CMK (cell line): ENCODE measurements at regions not wholly inside any gene's neighbourhood (a gene's known extent, or its start where the extent isn't known, plus 50 kb on each side); places are given as distances from the start of the nearest gene placed in this dataset.

ENCODE experiments used
- DNase-seq: peaks from one replicate; pipeline ENCODE4 v3.0.0-alpha.2; 2010; ENCODE audit warnings: low read depth

- DNase-seq, result no peak
These were observed 289.2 kb upstream of the DMRT1 start for GRCh38 chr9:551986-552929.

GRCh38 chr9:555493-555892 lies 286.0 kb upstream of the DMRT1 start:
- no peak for DNase-seq

- no peak for DNase-seq
These were observed 285.3 kb upstream of the DMRT1 start for GRCh38 chr9:556199-556598.

DNA sequence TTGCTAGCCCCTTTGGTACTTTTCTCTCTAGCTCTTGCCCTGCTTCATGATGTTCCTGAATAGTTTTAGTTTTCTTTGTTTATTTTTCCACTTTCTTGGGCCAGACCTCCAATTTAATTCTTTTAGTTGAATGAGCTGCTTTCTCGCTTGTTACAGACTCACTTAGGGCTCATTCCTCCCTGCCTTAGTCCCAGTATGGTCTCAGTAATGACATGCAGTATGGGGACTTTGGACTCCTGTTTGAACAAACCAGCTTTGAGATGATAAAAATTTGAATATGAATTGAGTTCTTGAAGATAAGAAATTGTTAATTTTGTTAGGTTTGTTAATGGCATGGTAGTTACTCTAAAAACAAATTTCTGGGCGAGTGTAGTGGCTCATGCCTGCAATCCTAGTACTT lies 284.8 kb upstream of the DMRT1 start:
- DNase-seq, result no peak

- DNase-seq, result no peak
These were observed 283.8 kb upstream of the DMRT1 start for GRCh38 chr9:557601-558201.

DNA sequence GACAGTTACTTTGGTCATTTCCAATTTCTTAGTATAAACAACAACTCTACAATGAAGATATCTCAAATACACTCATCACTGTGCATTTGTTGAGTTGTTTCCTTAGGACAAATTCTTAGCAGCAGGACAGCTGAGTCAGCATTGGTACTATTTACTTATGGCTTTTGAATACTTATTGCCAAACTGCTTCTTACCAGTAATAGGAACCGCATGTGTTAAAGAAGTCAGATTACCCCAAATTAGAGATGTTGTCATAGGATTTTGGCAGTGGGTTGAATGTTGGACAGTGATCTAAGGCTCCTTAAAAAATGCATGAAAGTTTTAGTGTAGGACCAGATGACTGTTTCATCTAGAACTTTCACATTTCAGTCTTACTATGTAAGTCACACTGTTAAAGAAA lies 280.1 kb upstream of the DMRT1 start:
- DNase-seq, result no peak

- no peak for DNase-seq
These were observed 278.3 kb upstream of the DMRT1 start for GRCh38 chr9:563200-563599.

DNA sequence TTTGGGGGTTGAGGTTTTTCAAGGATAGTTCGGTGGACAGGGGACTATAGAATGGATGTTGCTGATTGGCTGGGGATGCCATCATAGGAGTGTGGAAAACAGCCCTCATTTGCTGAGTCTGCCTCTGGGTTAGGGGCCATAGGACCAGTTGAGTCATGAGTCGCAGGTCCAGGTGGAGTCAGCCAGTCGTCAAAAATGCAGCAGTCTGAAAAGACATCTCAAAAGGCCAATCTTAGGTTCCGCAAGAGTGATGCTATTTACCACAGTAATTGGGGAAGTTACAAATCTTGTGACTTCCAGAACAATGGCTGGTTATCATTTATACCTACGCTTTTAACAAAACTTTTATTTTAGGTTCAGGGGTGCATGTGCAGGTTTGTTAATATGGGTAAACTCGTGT lies 276.0 kb upstream of the DMRT1 start:
- no peak for DNase-seq

GRCh38 chr9:567128-567746 lies 274.3 kb upstream of the DMRT1 start:
- no peak for DNase-seq

DNA sequence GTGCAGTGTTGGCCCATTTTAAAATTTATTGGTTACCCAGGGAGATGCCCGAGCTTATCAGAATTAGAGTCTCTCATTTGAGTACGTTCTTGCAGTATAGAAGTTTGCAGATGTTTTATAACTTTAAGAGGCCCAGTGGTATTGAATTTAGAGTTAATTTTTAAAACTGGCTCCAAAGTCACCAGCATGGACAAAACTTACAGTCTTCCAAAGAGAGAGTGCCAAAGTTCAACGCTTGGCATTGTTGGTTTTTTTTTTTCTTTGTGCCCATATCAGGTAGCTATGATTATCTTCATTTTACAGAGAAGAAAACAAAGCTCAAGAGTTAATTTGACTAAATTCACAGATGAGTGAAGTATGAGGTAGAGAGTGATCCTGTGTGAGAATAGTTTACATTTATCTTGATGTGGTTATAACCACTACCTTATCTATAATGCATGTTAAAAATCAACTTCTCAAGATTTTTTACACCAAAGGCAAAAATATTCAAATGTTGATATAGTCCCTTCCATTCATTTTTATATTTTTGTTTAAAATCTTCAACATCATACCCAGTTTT lies 273.7 kb upstream of the DMRT1 start:
- DNase-seq, result no peak

DNA sequence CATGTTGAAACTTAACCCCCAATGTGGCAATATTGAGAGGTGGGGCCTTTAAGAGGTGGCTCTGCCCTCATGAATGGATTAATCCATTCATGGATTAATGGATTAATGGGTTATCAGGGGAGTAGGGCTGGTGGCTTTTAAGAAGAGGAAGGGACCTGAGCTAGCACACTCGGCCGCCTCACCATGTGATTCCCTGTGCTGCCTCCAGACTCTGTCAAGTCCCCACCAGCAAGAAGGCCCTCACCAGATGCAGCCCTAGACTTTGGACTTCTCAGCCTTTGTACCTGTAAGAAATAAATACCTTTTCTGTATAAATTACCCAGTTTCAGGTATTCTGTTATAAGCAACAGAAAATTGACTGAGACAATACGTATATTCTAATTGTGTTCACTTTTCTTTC lies 272.2 kb upstream of the DMRT1 start:
- DNase-seq, result no peak

- no peak for DNase-seq
These were observed 271.3 kb upstream of the DMRT1 start for GRCh38 chr9:570187-570586.

DNA sequence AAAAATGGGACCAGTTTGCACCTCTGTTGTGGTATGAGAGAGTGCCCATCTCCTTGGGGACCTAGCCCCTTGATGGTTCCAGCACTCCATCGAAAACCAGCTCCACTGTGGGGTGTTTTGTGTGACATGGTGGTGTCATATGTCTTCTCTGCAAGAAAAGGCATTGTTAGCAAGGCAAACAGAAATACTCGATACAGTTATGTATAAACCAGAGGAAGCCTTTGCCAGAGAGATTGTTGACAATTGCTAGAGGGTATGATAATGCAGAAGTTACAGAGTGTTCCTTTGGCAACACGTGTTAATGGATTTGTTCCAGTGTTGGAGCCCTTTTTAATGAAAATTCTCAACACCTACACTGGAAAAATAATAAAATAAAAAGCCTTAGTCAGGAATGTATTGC lies 270.4 kb upstream of the DMRT1 start:
- no peak for DNase-seq

DNA sequence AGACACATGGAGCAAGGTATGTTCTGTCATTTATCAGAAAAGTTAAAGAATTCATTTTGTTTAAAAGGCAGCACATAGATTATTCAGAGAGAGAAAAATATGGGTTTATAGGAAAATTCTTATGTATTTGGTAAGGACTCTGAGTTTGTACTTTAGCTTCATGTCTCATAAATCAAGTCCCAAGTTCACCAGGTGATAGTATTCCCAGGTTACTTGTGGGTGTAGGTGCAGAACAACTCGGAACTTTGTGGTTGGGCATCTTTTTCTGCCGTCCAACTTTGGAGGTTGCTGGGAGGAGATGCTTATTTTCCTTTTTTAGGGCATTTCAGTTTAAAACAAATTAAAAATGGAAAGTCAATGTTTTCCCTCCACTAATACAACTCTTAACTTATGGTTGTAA lies 269.8 kb upstream of the DMRT1 start:
- no peak for DNase-seq

GRCh38 chr9:573691-574410 lies 267.6 kb upstream of the DMRT1 start:
- DNase-seq, result no peak

- no peak for DNase-seq
These were observed 266.4 kb upstream of the DMRT1 start for GRCh38 chr9:575139-575538.

DNA sequence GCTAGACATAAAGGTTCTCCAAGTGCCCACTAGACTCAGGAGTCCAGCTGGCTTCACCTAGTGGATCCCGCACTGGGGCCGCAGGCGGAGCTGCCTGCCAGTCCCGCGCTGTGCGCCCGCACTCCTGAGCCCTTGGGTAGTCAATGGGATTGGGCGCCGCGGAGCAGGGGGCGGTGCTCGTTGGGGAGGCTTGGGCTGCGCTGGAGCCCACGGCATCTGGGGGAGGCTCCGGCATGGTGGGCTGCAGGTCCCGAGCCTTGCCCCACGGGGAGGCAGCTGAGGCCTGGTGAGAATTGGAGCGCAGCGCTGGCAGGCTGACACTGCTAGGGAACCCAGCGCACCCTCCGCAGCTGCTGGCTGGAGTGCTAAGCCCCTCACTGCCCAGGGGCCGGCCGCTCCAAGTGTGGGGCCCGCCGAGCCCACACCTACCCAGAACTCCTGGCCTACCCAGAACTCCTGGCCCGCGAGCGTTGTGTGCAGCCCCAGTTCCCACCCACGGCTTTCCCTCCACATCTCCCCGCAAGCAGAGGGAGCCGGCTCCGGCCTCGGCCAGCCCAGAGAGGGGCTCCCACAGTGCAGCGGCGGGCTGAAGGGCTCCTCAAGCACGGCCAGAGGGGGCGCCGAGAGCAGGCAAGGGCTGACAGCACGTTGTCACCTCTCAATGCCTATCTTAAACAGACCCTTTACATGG lies 260.7 kb upstream of the DMRT1 start:
- DNase-seq, result no peak

- DNase-seq, result no peak
These were observed 259.6 kb upstream of the DMRT1 start for GRCh38 chr9:581673-582497.

GRCh38 chr9:582775-583174 lies 258.7 kb upstream of the DMRT1 start:
- DNase-seq, result no peak

- no peak for DNase-seq
These were observed 254.0 kb upstream of the DMRT1 start for GRCh38 chr9:587527-587926.

- no peak for DNase-seq
These were observed 252.5 kb upstream of the DMRT1 start for GRCh38 chr9:588981-589380.
